ELR (cell line): ENCODE measurements at regions not wholly inside any gene's neighbourhood (a gene's known extent, or its start where the extent isn't known, plus 50 kb on each side); places are given as distances from the start of the nearest gene placed in this dataset.
"Not testable (repeated sequence)": the region's sequence is repeated elsewhere in the genome, so short reads cannot be mapped to it uniquely, and the experiment has no call there.

Experiments
- DNase-seq: peaks from one replicate; pipeline ENCODE4 v3.0.0-alpha.2; 2015; ENCODE audit warnings: low read depth

DNA sequence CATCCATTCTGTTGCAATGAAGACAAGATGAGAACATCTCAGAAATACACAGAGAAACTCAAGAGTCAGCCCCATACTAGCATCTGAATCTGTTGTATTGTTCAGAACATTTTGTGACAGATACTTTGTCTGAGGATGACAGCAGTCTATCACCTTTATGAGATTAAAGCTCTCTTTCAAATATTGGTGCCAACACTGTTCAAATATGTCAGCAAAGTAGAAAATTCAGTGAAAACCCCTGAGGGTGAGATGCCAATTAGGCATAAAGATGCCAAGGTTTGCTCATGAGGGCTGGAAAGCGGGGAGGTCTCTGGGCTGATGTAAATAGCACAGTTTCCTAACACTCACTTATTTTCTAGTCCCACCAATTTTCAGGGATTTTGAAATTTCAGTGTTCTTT lies 1054.2 kb upstream of the CRIM1 start:
- no peak for DNase-seq

DNA sequence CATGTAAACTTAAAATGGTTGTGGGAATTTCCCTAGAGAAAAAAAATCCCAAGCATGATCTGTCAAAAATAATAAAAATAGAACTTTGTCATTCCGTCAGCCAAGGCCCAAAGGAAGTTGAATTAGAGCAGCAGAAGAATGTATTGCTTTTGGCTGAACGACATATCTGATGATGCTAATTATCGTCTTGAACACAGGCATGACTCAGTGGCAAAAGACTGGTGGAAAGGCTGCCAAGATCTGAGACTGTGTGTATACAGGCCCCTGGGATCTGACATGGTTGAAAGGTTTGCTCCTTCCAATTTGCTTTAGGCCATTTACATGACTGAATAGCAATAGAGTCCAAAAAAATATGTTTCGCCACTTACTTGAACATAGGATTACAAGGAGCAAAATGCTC lies 1057.1 kb upstream of the CRIM1 start:
- DNase-seq: peak; percentile 2

DNA sequence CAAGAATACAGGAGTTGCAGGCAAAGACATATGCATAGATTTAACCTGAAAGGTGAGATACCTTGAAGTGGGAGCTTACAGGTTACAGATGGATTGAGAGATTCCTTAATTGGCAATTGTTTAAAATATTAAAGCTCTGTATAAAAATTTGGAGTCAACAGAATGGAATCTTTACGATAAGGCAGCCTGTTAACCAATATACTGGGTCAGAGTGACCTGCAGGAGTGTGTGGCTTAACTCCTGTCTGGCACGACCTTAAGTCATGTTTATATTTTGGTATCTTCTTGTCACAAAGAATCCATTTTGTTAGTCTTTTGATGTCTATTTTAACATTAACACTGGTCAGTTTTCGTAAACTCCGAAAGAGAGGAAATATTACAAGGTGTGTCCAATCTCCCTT lies 1058.2 kb upstream of the CRIM1 start:
- no peak for DNase-seq

DNA sequence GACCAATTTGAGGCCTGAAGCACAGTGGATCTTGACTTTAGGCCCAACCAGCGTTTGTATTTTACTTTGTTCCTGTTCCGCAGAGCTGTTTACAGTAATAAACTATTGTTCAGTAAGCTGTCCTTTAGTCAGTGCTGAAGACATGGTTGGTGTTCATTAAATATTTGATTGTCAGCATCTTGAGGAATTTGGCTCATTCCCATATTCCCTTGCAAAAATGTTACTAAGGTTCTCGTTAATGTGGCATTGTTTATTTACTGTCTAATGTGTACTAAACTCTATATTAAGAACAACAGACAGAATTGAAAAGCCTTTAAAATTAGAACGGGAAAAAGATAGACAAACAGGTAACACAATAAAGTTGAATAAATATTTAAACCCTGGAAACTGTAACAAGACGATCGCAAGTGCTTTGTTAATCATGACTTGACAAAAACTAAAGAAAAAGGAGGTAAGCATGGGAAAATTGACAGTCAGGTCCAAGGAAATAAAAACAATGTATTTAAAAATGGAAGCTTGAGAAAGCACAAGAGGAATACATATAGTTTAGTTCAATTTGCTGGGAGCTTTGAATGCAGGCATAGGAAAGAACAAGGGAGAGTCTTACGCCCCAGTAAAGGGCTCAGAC lies 1060.8 kb upstream of the CRIM1 start:
- DNase-seq: no peak

DNA sequence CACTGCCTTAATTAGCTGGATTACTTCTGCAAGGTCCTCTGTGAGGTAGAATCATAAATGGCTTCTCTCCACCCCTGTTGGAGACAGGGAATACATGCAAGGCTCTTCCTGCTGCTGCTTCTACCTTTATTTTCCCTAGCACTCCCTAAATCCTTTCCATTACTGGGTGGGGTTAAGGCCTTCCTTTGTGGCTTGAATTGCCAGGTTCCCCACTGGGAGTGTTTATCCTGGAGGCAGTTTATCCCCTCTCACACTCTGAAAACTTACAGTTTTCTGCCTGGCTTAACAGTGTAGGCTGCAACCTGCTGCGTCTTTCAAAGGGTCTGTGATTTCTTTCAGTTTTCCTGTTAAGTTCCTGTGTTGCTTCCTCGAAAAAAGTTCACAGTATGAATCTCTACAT lies 1062.3 kb upstream of the CRIM1 start:
- DNase-seq: no peak

DNA sequence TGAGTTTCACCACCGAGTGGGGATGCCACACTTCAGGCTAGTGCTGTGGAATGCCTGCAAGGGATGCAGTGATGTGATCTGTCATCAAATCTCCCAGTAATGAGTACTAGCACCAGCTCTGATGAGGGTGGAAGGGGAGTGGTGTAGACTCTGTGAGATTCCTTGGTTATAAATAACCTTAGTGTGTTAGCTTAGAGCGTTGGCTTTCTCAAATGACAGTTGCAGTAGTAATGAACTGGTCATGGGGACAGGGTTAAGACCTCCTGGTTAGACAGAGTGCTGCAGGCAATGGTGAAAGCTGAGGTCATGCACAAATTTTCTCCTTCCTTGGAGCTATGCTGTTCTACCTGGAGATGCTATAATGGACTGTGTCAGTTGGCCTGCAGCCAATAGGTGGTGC lies 1063.4 kb upstream of the CRIM1 start:
- DNase-seq: no peak

DNA sequence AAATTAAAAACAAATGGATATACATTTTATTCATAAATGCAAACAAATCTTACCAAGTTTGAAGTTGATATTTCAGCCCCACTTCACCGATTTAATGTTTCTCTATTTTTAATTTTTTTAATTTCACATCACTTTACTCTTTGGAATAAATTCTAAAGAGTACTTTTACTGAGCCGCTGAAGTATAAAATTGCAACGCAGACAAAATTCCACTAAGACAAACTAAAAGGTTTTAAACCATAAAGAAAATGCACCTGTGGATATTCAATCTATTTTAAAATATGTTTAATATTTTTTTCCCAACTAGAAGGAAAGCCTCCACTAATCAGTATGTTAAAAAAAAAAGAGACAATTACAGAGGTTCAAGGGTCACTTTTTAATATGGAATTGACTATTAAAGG lies 1073.9 kb upstream of the CRIM1 start:
- DNase-seq: no peak

DNA sequence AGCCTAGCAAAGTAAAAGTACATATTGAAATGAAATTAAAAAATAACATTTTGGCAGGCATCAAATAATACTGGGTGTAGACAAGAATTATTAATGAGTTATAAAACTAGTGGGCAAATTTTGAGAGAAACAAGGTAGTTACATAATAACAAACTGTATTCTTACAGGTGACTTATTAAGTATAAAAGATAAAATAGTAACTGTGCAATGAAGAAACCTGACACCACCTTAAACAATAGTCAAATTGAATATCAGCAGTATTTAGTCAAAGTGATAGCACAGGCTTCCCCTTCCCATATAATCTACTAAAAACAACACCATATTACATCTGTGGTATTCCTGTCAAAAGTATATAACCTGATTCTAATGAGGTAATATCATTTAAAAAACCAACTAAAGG lies 1099.8 kb upstream of the CRIM1 start:
- no peak for DNase-seq

DNA sequence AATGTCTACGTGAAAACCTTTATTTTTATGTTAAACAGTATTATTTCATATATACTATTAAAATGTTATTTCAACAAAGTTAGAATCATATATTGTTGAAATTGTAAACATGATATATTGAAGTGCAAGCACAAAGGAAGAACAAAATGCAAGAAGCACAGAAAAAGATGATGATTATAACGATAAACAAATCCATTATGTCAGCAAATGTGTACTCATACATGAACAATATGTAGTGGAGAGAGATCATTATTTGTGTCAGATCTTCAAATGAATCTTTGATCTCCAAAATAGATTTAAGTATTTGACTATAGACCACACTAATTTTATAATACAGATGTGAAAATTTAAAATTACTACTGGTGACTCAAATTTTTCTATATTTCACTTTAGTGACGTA lies 1104.4 kb upstream of the CRIM1 start:
- no peak for DNase-seq

DNA sequence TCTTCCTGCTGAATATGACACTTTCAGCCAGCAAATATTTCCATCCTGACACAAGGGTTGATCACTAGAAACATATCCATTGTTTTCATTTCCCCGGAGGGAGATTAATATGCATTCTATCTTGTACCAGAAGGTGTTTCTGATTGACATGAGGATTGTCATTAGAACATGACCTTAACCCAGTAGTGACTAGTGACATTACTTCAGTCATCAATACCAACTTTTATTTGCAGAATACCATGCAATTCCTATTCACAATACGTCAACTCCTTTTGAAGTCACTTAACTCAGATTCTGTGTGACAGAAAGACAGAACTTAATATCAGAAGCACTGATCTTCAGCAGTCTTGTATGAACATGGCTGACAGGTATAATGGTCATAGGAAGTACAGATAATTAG lies 1108.9 kb upstream of the CRIM1 start:
- DNase-seq: no peak

DNA sequence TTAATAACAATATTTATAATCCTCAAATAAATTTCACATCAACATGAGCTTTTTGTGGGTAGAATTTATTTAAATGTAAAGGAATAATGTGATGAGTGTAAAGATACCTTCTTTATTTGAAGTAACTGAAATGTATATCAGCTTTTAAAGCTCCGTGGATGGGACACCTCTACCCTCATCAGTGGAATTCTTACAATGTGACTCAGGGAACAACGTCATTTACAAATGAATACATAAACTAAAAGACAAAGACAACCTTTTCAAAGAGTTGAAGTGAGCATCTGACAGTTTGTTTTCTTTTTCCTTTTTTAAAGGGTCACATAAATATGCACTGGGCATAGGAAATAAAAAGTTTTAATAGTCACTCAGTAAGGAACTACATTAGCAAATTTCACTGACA lies 1127.0 kb upstream of the CRIM1 start:
- DNase-seq: no peak

DNA sequence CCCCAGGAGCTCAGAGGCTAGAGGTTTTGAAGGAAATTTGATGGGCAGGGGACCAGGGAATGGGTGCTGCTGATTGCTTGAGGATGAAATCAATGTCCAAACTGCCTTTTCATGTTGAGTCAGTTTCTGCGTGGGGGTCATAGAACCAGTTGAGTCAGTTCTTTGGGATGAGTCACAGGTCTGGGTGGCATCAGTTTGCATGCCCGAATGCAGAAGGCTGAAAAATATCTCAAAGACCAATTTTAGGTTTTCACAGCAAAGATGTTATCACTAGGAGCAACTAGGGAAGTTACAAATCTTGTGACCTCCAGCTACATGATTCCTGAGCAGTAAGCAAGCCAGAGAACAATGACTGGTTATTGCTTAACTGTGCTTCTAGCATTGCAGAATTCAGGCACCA lies 1135.1 kb upstream of the CRIM1 start:
- DNase-seq: peak; percentile 0

DNA sequence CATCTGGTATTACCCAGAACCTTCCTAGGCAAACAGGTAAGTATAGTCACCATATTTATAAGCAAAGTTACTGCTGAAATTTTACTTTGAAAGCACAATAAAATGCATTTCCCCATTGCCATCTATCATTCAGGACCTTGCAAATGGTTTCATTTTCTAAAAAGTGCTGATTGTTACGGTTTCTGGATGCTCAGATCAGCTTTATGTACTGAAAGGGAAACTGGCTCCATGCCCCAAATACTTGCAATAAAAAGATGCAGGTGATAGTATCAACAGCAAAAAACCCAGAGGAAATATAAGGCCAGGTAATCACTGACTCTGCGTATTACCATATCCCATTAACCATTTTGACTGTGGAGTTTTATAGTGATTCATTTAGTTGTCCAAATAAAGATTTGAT lies 1150.7 kb upstream of the CRIM1 start:
- no peak for DNase-seq

DNA sequence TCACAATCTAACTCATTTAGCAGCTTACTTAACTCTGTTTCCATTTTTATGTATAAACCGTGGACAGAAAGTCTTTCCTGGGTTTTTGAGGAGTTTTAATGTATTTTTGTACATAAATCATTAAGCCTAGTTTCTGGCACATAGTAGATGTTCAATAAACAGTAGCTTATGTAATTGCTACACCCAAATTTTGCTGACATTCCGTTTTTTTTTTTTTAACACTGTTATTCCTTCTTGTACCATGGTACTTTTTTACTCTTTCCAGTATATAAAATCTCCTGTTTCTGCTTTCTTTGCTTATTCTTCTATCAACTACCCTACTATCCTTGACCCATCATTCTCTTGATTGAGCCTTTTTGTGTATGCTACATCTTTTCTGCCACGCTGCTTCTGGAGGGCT lies 1151.3 kb upstream of the CRIM1 start:
- no peak for DNase-seq

DNA sequence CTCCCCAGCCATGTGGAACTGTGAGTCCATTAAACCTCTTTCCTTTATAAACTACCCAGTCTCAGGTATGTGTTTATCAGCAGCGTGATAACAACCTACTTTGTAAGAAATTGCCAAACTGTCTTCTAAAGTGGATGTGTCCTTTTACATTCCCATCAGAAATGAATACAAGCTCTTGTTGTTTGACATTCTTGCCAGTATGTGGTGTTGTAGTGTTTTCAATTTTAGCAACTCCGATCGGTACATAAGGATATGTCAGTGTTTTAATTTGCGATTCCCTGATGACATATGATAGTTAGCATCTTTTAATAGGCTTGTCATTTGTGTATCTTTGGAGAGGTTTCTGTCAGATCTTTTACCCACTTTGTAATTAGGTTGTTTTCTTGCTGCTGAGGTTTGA lies 1156.3 kb upstream of the CRIM1 start:
- no peak for DNase-seq

DNA sequence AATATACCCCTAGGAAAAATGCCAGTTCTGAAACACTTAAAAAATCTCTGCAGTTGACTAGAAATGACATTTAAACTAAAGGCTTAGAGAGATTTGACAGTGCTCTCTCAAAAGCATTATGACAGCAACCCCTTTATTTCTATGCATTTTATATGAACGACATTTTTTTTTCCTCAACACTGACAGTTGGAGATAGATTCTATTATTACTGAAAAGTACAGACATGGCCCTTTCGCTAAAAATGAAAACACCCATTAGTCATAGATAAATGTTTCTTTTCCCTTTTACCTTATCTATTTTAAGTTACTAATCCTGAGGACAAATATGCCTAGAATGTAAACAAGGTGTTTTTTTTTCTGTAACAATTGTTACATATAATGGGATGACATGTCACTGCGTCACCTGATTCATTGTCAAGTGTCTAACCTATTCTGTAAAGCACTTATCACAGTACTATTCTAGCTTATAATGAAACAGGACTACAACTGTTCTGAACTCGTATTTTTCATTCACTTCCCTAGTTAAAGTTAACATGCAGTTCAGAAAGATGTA lies 1169.6 kb upstream of the CRIM1 start:
- DNase-seq: no peak

DNA sequence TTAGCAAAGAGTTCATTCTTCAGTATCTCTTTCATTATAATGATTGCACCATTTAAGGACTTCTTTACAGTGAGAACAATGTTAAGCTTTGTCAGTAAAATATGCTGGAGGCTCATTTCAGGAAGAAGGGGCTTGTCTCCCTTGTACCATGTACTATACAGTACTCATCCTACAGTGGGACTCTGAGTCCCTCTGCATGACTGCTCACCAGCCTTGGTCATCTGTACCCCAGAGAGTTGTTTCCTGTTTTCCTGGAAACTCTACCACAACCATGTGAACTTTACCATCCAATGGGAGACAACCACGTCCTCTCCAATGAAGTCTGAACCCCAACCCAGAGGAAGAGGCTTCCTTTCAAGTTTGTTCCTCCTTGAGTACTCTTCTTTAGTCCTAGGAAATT lies 1171.1 kb upstream of the CRIM1 start:
- no peak for DNase-seq

DNA sequence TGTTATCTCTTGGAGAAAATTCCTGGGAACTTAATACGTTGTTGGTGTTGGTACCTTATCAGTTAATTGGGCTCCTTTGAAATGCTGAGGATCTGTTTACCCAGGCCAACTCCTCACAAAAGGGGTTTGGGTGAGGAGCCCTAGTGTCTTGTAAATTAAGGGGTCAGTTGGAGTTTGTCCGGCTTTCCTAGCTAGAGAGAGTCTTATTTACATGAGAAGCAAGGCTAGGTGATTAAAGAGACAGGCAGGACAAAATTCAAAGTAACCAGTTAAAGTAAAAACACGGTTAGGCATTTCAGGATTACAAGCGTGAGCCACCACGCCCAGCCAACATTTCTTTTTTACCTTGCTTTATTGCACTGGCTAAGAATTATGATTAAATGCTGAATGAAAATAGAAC lies 1178.9 kb upstream of the CRIM1 start:
- not testable (repeated sequence) for DNase-seq

DNA sequence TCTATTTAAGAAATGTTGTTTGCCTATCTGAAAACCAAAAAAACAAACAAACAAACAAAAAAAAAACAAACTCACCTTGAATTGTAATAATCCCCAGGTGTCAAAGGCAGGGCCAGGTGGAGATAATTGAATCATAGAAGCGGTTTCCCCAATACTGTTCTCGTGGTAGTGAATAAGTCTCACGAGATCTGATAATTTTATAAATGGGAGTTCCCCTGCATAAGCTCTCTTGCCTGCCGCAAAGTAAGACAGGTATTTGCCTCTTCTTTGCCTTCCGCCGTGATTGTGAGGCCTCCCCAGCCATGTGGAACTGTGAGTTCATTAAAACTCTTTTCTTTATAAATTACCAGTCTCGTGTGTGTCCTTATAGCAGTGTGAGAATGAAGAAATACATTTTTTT lies 1180.7 kb upstream of the CRIM1 start:
- no peak for DNase-seq

DNA sequence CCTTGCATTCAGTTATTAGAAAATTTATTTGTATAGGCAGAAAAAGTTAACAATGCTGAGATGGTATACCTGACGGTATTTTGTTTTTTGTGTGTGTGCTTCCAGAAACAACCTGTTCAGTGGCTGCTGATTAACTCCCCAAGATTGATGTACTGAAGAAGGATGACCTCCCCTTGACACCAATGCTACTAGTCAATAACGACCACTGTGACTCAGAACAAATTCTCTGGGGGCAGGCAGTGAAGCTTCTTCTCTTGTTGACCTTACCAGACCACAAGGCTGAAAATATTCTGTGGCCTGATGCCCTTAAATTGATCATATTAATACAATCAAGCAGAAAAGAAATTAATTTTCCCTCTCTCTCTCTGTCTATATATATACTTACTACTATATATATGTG lies 1182.9 kb upstream of the CRIM1 start:
- DNase-seq: no peak

DNA sequence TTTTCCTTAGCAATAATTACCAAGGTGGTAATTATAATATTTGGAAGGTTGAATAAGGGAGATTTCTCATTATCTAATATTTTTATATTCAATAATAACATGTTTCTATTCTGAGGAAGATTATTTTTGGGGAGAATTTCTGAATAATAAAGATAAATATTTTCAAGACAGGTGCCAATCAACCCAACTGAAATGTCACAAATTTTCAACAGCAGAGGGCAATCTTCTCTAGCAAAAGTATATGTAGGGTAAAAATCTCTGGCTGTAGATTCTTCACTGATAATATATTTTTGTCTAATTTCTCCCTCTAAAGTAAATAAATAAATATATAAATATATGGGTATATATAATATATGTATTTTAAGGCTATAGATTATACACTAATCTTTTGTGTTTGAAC lies 1187.2 kb upstream of the CRIM1 start:
- no peak for DNase-seq

DNA sequence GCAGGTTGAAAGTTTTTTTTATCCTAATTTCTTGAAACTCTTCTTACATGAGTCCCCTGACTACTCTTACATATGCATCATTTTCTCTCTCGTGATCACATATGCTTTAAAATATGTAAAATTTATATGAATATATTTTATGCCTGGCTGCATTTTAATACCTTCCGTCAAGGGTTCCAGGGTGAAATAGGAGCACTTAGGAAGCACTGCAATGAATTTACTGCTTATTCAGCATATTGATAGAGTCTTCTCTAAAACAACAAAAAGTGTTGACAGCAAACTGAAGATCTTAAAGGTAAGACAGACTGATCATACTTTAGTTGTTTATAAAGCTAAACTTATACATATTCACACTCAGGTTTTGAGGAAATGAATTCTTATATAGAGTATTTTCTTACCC lies 1191.6 kb upstream of the CRIM1 start:
- DNase-seq: no peak

DNA sequence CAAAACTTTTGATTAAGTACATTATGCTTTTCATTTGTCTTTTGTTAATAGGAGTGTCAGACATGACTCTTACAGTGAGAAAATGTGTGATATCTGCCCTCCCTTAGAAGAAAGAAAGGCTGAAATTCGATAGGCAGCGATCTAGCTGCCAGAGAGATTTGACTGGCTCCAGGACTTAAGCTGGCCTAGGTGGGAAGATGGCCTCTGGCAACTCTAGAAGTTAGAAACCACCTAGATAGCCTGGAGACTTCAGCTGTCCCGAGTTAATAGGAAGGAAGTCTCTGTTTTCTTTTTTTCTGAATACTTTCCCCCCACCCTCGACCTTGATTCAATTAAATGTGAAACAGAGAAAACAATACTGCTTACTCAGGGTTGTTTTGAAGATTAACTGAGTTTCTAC lies 1194.7 kb upstream of the CRIM1 start:
- DNase-seq: no peak

DNA sequence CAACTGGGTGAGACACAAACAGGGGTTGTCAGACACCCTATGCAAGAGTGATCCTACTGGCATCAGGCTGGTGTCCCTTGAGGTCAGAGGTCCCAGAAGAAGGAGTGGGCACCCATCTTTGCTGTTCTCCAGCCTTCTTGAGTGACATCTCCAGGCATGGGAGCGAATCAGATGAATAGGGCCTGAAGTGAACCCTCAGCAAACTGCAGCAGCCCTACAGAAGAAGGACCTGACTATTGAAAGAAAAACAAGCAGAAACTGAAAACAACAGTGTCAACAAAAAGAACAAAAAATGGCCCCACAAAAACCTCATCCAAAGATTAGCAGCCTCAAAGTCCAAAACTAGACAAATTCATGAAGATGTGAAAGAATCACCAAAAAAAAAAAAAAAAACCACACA lies 1229.7 kb upstream of the CRIM1 start:
- DNase-seq: no peak

DNA sequence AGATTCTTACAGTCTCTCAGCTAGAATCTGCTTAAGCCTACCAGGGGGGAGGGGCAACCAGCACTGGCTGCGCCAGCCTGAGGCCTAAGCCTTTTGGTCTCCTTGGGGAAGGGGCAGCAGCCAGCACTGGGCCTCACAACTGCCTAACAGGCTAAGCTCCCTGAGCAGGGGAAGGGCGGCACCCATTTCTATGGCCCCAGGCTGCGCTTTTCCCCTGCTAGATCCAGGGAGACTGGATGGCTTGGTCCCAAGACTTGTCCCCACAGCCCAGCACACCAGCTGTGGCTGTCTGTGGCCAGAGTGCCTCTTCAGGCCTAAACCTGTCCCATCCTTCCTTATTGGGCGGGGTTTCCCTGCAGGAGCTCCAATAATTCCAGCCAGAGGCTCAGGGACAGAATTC lies 1230.3 kb upstream of the CRIM1 start:
- no peak for DNase-seq
